HCT116 (cell line): ENCODE measurements at regions not wholly inside any gene's neighbourhood (a gene's known extent, or its start where the extent isn't known, plus 50 kb on each side); places are given as distances from the start of the nearest gene placed in this dataset.

Experiments used
- ATAC-seq: fragments of 200-7000 bp; cut with Tn5 transposase; 2 replicates; pipeline ENCODE4 v1.9.1; 2020; ENCODE audit warnings: mild to moderate bottlenecking, moderate library complexity
- BruUV-seq: library from RNA; stranded (reverse); fragments of 400-500 nt; replicated peaks from 2 replicates; lab custom pipeline; 2021; lab: Mats Ljungman, UMichigan
- CTCF ChIA-PET: fragments of 300-600 bp; sonication (Branson Sonifier 250); formaldehyde crosslinking; loops from one replicate; lab custom pipeline; 2021; ENCODE audit warnings: antibody characterized with exemption; lab: Charles Lee
- POLR2A ChIA-PET: fragments of 300-600, 350-600 bp; sonication (Branson Sonifier 250); formaldehyde crosslinking; loops from one replicate; lab custom pipeline; 2021; ENCODE audit warnings: antibody characterized with exemption; lab: Charles Lee
- RAD21 ChIA-PET, 2 experiments: fragments of 300-600 bp; sonication (Branson Sonifier 250); formaldehyde crosslinking; loops; one replicate each; lab custom pipeline; 2023; ENCODE audit warnings: low total read pairs in 2 of 2; ENCODE audit not compliant: uncharacterized antibody in 2 of 2, unreplicated experiment in 2 of 2, low non-redundant PET in 1 of 2; lab: Charles Lee
- DNase-seq: peaks from one replicate; pipeline ENCODE4 v3.0.0-alpha.2; 2010; ENCODE audit warnings: low read depth, low spot score
- H2AFZ ChIP-seq: fragments of 200-600 bp; shearing (Covaris generic), sonication (generic); 2 replicates; pipeline ENCODE4 v1.6.1; 2017; ENCODE audit warnings: low read depth, mixed run types, mixed read lengths, antibody characterized with exemption, low read length; ENCODE audit not compliant: poor library complexity, severe bottlenecking
- H3K27ac ChIP-seq: 2 replicates; pipeline ENCODE4 v1.5.1; 2012; ENCODE audit warnings: low read depth, low read length
- H3K27me3 ChIP-seq: fragments of 200-600 bp; sonication (generic); 2 replicates; pipeline ENCODE4 v1.6.1; 2016; ENCODE audit warnings: mixed run types, low read length, mixed read lengths; ENCODE audit not compliant: insufficient read depth
- H3K36me3 ChIP-seq, 2 experiments: fragments of 200-500 bp in 1 of 2; fragments of 200-600 bp in 1 of 2; sonication (Bioruptor generic) in 1 of 2; sonication (generic) in 1 of 2; 2 replicates each; pipeline versions ENCODE4 v1.5.1 to v1.6.1; 2014 to 2016; ENCODE audit warnings: low read length in 2 of 2, inconsistent platforms in 1 of 2, mixed read lengths in 1 of 2, mixed run types in 1 of 2; ENCODE audit not compliant: insufficient read depth in 2 of 2, control insufficient read depth in 1 of 2
- H3K4me1 ChIP-seq, 2 experiments: fragments of 200-600 bp in 1 of 2; sonication (generic) in 1 of 2; 2 replicates each; pipeline versions ENCODE4 v1.5.1 to v1.6.1; 2012 to 2017; ENCODE audit warnings: low read length in 2 of 2, inconsistent platforms in 1 of 2, mild to moderate bottlenecking in 1 of 2, mixed read lengths in 1 of 2, mixed run types in 1 of 2, moderate library complexity in 1 of 2; ENCODE audit not compliant: insufficient read depth in 2 of 2, control insufficient read depth in 1 of 2
- H3K4me2 ChIP-seq: fragments of 200-600 bp; sonication (generic); 2 replicates; pipeline ENCODE4 v1.6.1; 2017; ENCODE audit warnings: mixed run types, low read length, mixed read lengths
- H3K4me3 ChIP-seq, 2 experiments: fragments of 200-600 bp in 1 of 2; sonication (generic) in 1 of 2; replicated peaks in 1 of 2; 2 replicates each; pipeline ENCODE4 v1.5.1; 2011 to 2016; ENCODE audit warnings: low read length in 2 of 2, control low read depth in 1 of 2, low read depth in 1 of 2, mild to moderate bottlenecking in 1 of 2, mixed read lengths in 1 of 2, mixed run types in 1 of 2
- H3K79me2 ChIP-seq: fragments of 200-600 bp; sonication (generic); 2 replicates; pipeline ENCODE4 v1.6.1; 2017; ENCODE audit warnings: mild to moderate bottlenecking, mixed run types, low read length, moderate library complexity, mixed read lengths; ENCODE audit not compliant: insufficient read depth
- H3K9ac ChIP-seq: fragments of 200-600 bp; sonication (generic); 2 replicates; pipeline ENCODE4 v1.6.1; 2016; ENCODE audit warnings: low read length, mixed read lengths
- H3K9me2 ChIP-seq: fragments of 200-600 bp; sonication (generic), shearing (Covaris generic); 2 replicates; pipeline ENCODE4 v1.6.1; 2017; ENCODE audit warnings: mixed run types, mild to moderate bottlenecking, moderate library complexity; ENCODE audit not compliant: insufficient read depth
- H3K9me3 ChIP-seq, 2 experiments: fragments of 200-500 bp in 1 of 2; fragments of 200-600 bp in 1 of 2; sonication (Bioruptor generic) in 1 of 2; sonication (generic) in 1 of 2; 2 replicates each; pipeline ENCODE4 v1.6.1; 2014 to 2017; ENCODE audit warnings: low read length in 2 of 2, mixed read lengths in 2 of 2, inconsistent platforms in 1 of 2, low read depth in 1 of 2, mild to moderate bottlenecking in 1 of 2, mixed run types in 1 of 2, moderate library complexity in 1 of 2; ENCODE audit not compliant: control insufficient read depth in 1 of 2, insufficient read depth in 1 of 2
- H4K20me1 ChIP-seq: fragments of 200-600 bp; sonication (generic), shearing (Covaris generic); 2 replicates; pipeline ENCODE4 v1.6.1; 2017; ENCODE audit warnings: mixed run types, mild to moderate bottlenecking, moderate library complexity; ENCODE audit not compliant: insufficient read depth
- CEBPB ChIP-seq: IDR thresholded peaks from 2 replicates; pipeline ENCODE4 v1.6.1; 2012; ENCODE audit warnings: low read depth
- EZH2 ChIP-seq: fragments of 200-600 bp; sonication (generic); IDR thresholded peaks from 2 replicates; pipeline ENCODE4 v1.6.1; 2017; ENCODE audit warnings: antibody characterized with exemption, mixed run types
- SP1 ChIP-seq: IDR thresholded peaks from 2 replicates; pipeline ENCODE4 v1.6.1; 2012; ENCODE audit warnings: low read depth
- SRF ChIP-seq: IDR thresholded peaks from 2 replicates; pipeline ENCODE4 v1.6.1; 2012; ENCODE audit warnings: low read depth
- TCF7L2 ChIP-seq: IDR thresholded peaks from 2 replicates; pipeline ENCODE4 v1.7.0; 2011; ENCODE audit warnings: borderline replicate concordance, inconsistent platforms; ENCODE audit not compliant: insufficient read depth, insufficient read length; ENCODE audit errors: extremely low read depth
- YY1 ChIP-seq: IDR thresholded peaks from 2 replicates; pipeline ENCODE4 v1.6.1; 2011; ENCODE audit warnings: low read length, low read depth, moderate library complexity, mild to moderate bottlenecking; ENCODE audit not compliant: insufficient replicate concordance; ENCODE audit errors: extremely low read depth
- ZFX ChIP-seq: fragments of 450-650 bp; IDR thresholded peaks from 2 replicates; pipeline ENCODE4 v1.6.1; 2017
- intact Hi-C: fragments of 100-400 bp; cut with micrococcal nuclease; formaldehyde crosslinking; loops from 2 replicates; pipeline ENCODE4 v1.10.0; 2022
- TF ChIP-seq, protein P1 (sequence below): IDR thresholded peaks from 2 replicates; pipeline ENCODE4 v1.6.1; 2011; ENCODE audit warnings: mild to moderate bottlenecking, low read length, moderate library complexity; ENCODE audit not compliant: insufficient replicate concordance; ENCODE audit errors: extremely low read depth
- TF ChIP-seq, protein P2 (sequence below): IDR thresholded peaks from 2 replicates; pipeline ENCODE4 v1.6.1; 2012

DNA sequence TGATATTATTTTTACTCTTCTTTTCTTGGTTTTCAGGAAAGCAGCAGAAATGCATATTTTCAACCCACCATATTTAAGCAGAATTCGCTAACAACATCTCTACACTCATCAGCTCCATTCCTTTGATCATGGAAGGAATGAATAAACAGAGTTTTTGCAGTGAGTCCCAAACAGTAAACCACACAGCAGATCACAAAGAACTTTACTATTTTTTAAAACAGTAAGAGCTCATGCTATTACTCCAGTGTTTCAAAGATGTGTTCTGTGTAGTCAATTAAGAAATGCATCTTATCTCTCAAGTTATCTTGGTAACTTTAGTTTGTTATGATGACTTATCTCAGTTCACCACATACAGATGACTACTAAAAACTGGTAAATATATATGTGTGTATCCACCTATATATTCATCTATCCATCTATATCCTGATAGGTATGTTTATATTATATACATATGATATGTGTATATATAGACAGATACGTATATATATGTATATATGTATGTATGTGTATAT, 843.5 kb downstream of the BCL11B start:
- H3K9ac ChIP-seq, result no peak overlapping the region
- H4K20me1 ChIP-seq, result no peaks in the 10 kb centered on the region
- BruUV-seq, result no TSS peak
- RAD21 ChIA-PET, result no interaction called here
- DNase-seq, result no peak
- no peak for ATAC-seq
- H3K4me3 ChIP-seq, result no peak overlapping the region
- intact Hi-C loops, result no loop called here
- no peak for TF ChIP-seq YY1
- TF ChIP-seq EZH2, result no peak
- CTCF ChIA-PET, result no interaction called here
- no peak overlapping the region for H3K27ac ChIP-seq
- peaks cover 0 to 3% of the 10 kb centered on the region in 2 experiments; a peak in 1 of 4 replicates for H3K9me3 ChIP-seq
- POLR2A ChIA-PET, result no interaction called here
- no peaks in the 10 kb centered on the region for H3K36me3 ChIP-seq
- no peaks in the 10 kb centered on the region for H3K9me2 ChIP-seq
- no peak overlapping the region for H2AFZ ChIP-seq
- no peak overlapping the region for H3K4me2 ChIP-seq
- no peaks in the 10 kb centered on the region for H3K27me3 ChIP-seq
- H3K79me2 ChIP-seq, result no peaks in the 10 kb centered on the region
- H3K4me1 ChIP-seq, result no peaks in the 10 kb centered on the region

DNA sequence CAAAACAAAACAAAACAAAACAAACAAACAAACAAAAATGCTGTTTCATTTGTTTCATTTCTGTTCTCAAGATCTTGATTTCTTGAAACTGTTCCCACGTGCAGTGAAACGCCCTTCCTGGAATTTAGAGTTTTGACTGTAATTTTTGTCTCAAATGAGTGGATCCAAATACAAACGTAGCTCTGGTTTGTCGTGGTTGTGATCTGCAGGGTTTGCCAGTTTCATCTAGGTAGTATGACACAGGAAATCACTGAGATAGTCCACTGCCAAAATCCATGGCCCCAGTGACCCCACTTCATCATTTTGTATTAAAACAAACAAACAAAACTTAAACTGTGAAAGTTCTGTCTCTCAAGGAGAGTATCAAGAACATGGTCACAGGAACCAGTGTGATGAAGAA, 838.6 kb downstream of the BCL11B start:
- ChIA-PET POLR2A (no interaction called here), CTCF (no interaction called here), RAD21 (no interaction called here)
- Histone ChIP-seq H3K27me3 (no peaks in the 10 kb centered on the region), H3K36me3 (no peaks in the 10 kb centered on the region), H3K27ac (no peak overlapping the region), H3K9ac (no peak overlapping the region), H2AFZ (no peak overlapping the region), H3K4me3 (no peak overlapping the region), H3K4me1 (no peaks in the 10 kb centered on the region), H3K4me2 (no peak overlapping the region), H4K20me1 (no peaks in the 10 kb centered on the region), H3K9me2 (no peaks in the 10 kb centered on the region), H3K9me3 (no peaks in the 10 kb centered on the region), H3K79me2 (no peaks in the 10 kb centered on the region)
- ATAC-seq, result no peak
- no peak for DNase-seq
- TF ChIP-seq, protein P1, sequence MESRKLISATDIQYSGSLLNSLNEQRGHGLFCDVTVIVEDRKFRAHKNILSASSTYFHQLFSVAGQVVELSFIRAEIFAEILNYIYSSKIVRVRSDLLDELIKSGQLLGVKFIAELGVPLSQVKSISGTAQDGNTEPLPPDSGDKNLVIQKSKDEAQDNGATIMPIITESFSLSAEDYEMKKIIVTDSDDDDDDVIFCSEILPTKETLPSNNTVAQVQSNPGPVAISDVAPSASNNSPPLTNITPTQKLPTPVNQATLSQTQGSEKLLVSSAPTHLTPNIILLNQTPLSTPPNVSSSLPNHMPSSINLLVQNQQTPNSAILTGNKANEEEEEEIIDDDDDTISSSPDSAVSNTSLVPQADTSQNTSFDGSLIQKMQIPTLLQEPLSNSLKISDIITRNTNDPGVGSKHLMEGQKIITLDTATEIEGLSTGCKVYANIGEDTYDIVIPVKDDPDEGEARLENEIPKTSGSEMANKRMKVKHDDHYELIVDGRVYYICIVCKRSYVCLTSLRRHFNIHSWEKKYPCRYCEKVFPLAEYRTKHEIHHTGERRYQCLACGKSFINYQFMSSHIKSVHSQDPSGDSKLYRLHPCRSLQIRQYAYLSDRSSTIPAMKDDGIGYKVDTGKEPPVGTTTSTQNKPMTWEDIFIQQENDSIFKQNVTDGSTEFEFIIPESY, result no peak
- no peak for TF ChIP-seq ZFX
- TF ChIP-seq CEBPB, result no peak
- TF ChIP-seq SRF, result no peak
- TF ChIP-seq, protein P2, sequence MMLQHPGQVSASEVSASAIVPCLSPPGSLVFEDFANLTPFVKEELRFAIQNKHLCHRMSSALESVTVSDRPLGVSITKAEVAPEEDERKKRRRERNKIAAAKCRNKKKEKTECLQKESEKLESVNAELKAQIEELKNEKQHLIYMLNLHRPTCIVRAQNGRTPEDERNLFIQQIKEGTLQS, result no peak
- TF ChIP-seq TCF7L2, result no peak
- TF ChIP-seq SP1, result no peak
- TF ChIP-seq EZH2, result no peak
- BruUV-seq, result no TSS peak
- intact Hi-C loops, result no loop called here
